ENCODE measurements at regions not wholly inside any gene's neighbourhood (a gene's known extent, or its start where the extent isn't known, plus 50 kb on each side); places are given as distances from the start of the nearest gene placed in this dataset.

DNA sequence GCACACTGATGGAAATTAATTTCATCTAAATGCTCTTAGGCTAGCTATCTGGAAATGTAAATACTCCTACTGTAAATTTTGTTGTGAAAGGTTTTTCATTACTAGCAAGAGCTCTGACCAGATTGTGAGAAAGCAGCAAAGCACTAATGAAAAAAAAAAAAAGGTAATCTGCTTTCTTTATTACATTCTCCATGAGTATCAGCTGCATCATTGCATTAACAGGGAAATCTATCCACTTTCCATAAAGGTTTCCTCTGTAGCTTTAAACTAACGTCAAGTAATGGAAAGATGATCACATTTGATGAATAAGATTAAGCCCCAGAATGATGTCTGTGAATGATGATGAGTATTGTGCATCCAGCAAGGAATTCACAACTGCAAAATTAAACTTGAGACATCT, 790.6 kb upstream of the TYRP1 start:
- in situ Hi-C loops (cut with MboI; ENCODE audit: low pct_unique_long_range_greater_than_20kb, low sequenced_read_pairs, unreplicated experiment) = no loop called here
- TF ChIP-seq, protein P1, sequence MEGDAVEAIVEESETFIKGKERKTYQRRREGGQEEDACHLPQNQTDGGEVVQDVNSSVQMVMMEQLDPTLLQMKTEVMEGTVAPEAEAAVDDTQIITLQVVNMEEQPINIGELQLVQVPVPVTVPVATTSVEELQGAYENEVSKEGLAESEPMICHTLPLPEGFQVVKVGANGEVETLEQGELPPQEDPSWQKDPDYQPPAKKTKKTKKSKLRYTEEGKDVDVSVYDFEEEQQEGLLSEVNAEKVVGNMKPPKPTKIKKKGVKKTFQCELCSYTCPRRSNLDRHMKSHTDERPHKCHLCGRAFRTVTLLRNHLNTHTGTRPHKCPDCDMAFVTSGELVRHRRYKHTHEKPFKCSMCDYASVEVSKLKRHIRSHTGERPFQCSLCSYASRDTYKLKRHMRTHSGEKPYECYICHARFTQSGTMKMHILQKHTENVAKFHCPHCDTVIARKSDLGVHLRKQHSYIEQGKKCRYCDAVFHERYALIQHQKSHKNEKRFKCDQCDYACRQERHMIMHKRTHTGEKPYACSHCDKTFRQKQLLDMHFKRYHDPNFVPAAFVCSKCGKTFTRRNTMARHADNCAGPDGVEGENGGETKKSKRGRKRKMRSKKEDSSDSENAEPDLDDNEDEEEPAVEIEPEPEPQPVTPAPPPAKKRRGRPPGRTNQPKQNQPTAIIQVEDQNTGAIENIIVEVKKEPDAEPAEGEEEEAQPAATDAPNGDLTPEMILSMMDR (IDR thresholded peaks at IDR 0.05; ENCODE audit: extremely low read depth, insufficient read depth, missing control alignments) = no peak
- no peak for DNase-seq (ENCODE audit: low spot score)

DNA sequence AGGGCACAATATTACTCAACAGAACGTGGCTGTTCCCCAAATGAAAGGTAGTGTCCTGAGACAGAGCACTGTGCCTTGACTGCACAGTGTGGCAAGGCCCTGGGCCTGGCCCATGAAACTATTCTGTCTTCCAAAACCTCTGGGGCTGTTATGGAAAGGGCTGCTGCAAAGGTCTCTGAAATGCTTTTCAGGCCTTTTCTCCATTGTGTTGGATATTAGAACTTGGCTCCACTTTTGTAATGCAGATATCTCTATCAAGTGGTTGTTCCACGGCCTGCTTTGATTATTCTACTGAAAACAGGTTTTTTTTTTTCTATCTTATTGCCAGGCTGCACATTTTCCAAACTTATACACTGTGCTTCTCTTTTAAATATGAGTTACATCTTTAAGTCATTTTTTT, 777.5 kb upstream of the TYRP1 start:
- DNase-seq (ENCODE audit: low spot score) = no peak
- in situ Hi-C loops (cut with MboI; ENCODE audit: low pct_unique_long_range_greater_than_20kb, low sequenced_read_pairs, unreplicated experiment) = no loop called here
- TF ChIP-seq, protein P1 (IDR thresholded peaks at IDR 0.05; ENCODE audit: extremely low read depth, insufficient read depth, missing control alignments) = no peak

DNA sequence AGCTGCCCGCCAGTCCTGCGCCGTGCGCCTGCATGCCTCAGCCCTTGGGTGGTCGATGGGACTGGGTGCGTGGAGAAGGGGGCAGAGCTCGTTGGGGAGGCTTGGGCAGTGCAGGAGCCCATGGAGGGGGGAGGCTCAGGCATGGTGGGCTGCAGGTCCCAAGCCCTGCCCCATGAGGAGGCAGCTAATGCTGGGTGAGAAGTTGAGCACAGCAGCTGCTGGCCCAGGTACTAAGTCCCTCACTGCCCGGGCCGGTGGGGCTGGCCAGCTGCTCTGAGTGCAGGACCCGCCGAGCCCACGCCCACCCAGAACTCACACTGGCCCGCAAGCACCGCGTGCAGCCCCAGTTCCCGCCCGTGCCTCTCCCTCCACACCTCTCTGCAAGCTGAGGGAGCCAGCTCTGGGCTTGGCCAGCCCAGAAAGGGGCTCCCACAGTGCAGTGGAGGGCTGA, 764.3 kb upstream of the TYRP1 start:
- in situ Hi-C loops (cut with MboI; ENCODE audit: low pct_unique_long_range_greater_than_20kb, low sequenced_read_pairs, unreplicated experiment) = no loop called here
- TF ChIP-seq, protein P1 (IDR thresholded peaks at IDR 0.05; ENCODE audit: extremely low read depth, insufficient read depth, missing control alignments) = no peak
- DNase-seq (ENCODE audit: low spot score) = no peak

DNA sequence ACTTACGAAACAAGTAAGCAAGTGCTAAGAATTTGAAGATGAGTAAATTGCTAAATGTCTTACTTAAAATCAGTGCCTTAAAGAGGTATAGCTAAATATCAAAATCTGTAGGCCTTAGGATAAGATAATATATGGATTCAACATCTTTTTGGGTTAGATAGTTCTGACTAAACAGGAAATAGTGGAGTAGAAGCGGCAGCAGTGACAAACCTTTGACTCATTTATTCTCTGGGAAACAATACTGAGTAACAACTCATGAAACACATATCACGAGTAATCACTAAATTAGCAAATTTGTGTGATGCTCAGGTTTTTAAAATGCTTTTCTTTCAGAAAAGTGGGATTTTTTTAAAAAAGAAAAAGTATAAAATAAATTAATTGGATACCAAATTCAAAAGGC, 762.1 kb upstream of the TYRP1 start:
- no peak for DNase-seq (ENCODE audit: low spot score)
- in situ Hi-C loops (cut with MboI; ENCODE audit: low pct_unique_long_range_greater_than_20kb, low sequenced_read_pairs, unreplicated experiment) = no loop called here

DNA sequence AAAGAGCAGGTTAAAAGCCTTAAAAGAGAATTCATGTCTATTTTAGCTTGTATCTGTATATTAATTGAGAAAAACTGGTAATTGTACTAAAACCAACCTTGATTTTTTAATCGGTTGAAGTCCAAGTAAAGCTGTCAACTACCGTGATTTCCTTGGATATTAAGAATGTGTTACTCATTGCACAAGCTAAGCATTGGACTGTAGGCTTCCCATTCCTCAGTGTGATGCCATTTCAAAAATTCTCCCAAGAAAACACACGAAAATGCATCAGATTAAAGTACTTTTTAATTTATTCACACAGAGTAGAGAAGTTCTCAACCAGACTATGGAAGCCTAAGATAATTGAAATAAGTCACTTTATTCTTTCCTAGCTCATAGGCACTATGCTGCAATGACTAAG, 761.4 kb upstream of the TYRP1 start:
- TF ChIP-seq, protein P1 (IDR thresholded peaks at IDR 0.05; ENCODE audit: extremely low read depth, insufficient read depth, missing control alignments) = no peak
- in situ Hi-C loops (cut with MboI; ENCODE audit: low pct_unique_long_range_greater_than_20kb, low sequenced_read_pairs, unreplicated experiment) = no loop called here
- DNase-seq (ENCODE audit: low spot score) = no peak

More for the DNA sequence above, 762.1 kb upstream of the TYRP1 start:
- TF ChIP-seq, protein P1 (IDR thresholded peaks at IDR 0.05; ENCODE audit: extremely low read depth, insufficient read depth, missing control alignments) = no peak

DNA sequence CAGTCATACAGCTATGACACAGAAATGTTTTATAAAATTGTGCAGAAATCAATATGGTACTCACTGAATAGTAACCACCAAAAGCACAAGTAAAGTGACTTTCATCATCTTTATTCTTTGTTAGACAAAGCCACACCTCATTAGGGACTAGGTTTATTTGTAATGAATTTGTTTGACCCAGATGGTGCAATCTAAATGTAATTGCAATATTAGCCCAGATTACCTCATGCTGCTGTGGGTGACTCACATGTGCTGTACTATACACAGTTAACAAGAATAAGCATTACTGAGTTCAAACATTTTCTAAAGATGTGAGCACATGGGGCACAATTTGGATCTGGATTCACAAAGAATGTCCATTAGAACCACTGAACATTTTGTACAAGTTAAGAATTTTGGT, 759.3 kb upstream of the TYRP1 start:
- no peak for DNase-seq (ENCODE audit: low spot score)
- in situ Hi-C loops (cut with MboI; ENCODE audit: low pct_unique_long_range_greater_than_20kb, low sequenced_read_pairs, unreplicated experiment) = no loop called here
- TF ChIP-seq, protein P1 (IDR thresholded peaks at IDR 0.05; ENCODE audit: extremely low read depth, insufficient read depth, missing control alignments) = no peak

DNA sequence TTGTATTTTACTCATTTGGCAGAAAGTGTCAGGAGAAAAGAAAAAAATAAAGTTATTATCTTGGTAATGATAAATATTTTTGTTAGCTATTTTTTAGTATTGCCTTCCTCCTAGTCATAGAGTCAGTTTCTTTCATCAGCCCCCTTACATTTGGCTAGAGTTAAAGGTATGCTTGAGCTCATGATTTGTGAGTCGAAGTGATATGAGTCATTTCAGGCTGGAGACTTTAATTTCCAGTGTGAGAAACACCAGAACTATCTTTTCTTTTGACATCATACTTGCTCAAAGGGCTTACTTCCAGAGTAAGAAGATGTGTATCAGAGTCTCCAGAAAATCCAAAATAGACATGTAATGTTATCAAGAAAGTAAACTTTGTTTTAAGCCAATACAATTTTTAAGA, 746.7 kb upstream of the TYRP1 start:
- in situ Hi-C loops (cut with MboI; ENCODE audit: low pct_unique_long_range_greater_than_20kb, low sequenced_read_pairs, unreplicated experiment) = no loop called here
- TF ChIP-seq, protein P1 (IDR thresholded peaks at IDR 0.05; ENCODE audit: extremely low read depth, insufficient read depth, missing control alignments) = no peak
- no peak for DNase-seq (ENCODE audit: low spot score)

Measured in GM13977 (cell line).